Endothelial cell (in vitro differentiated cells): ENCODE measurements at regions not wholly inside any gene's neighbourhood (a gene's known extent, or its start where the extent isn't known, plus 50 kb on each side); places are given as distances from the start of the nearest gene placed in this dataset.

Experiments
- DNase-seq: peaks from one replicate; pipeline ENCODE4 v3.0.0; 2021; ENCODE audit warnings: low spot score
- H3K27ac Mint-ChIP-seq: one replicate; pipeline ENCODE4 v1.8.0; 2021; ENCODE audit warnings: mixed read lengths, inconsistent platforms; ENCODE audit not compliant: unreplicated experiment
- H3K27me3 Mint-ChIP-seq: one replicate; pipeline ENCODE4 v1.8.0; 2021; ENCODE audit warnings: mild to moderate bottlenecking, moderate library complexity, mixed read lengths, inconsistent platforms; ENCODE audit not compliant: unreplicated experiment
- H3K36me3 Mint-ChIP-seq: one replicate; pipeline ENCODE4 v1.8.0; 2021; ENCODE audit warnings: mild to moderate bottlenecking, low read depth, mixed read lengths, inconsistent platforms; ENCODE audit not compliant: unreplicated experiment
- H3K4me1 Mint-ChIP-seq: one replicate; pipeline ENCODE4 v1.8.0; 2021; ENCODE audit warnings: mild to moderate bottlenecking, mixed read lengths, inconsistent platforms; ENCODE audit not compliant: unreplicated experiment
- H3K4me3 Mint-ChIP-seq: one replicate; pipeline ENCODE4 v1.8.0; 2021; ENCODE audit warnings: mild to moderate bottlenecking, mixed read lengths, inconsistent platforms; ENCODE audit not compliant: unreplicated experiment
- H3K9me3 Mint-ChIP-seq: one replicate; pipeline ENCODE4 v1.8.0; 2021; ENCODE audit warnings: mixed read lengths, inconsistent platforms; ENCODE audit not compliant: unreplicated experiment
- CTCF ChIP-seq: fragments of 200-600 bp; sonication (generic); IDR thresholded peaks from one replicate; pipeline ENCODE4 v1.5.0; 2021; ENCODE audit warnings: antibody characterized with exemption; ENCODE audit not compliant: unreplicated experiment

GRCh38 chr14:39772627-39773026 is 340.4 kb upstream of the FBXO33 start:
- H3K9me3 Mint-ChIP-seq = no peaks in the 10 kb centered on the region
- no peaks in the 10 kb centered on the region for H3K36me3 Mint-ChIP-seq
- H3K4me3 Mint-ChIP-seq = no peak overlapping the region
- no peaks in the 10 kb centered on the region for H3K27me3 Mint-ChIP-seq
- H3K4me1 Mint-ChIP-seq = no peaks in the 10 kb centered on the region
- no peak overlapping the region for H3K27ac Mint-ChIP-seq
- DNase-seq = no peak
- no peak for TF ChIP-seq CTCF

- Mint-ChIP-seq H3K27me3 (no peaks in the 10 kb centered on the region), H3K4me3 (no peak overlapping the region), H3K4me1 (no peaks in the 10 kb centered on the region), H3K9me3 (no peaks in the 10 kb centered on the region), H3K27ac (no peak overlapping the region), H3K36me3 (no peaks in the 10 kb centered on the region)
- no peak for TF ChIP-seq CTCF
- no peak for DNase-seq
Observed at GRCh38 chr14:39768589-39768988, 336.4 kb upstream of the FBXO33 start.

DNA sequence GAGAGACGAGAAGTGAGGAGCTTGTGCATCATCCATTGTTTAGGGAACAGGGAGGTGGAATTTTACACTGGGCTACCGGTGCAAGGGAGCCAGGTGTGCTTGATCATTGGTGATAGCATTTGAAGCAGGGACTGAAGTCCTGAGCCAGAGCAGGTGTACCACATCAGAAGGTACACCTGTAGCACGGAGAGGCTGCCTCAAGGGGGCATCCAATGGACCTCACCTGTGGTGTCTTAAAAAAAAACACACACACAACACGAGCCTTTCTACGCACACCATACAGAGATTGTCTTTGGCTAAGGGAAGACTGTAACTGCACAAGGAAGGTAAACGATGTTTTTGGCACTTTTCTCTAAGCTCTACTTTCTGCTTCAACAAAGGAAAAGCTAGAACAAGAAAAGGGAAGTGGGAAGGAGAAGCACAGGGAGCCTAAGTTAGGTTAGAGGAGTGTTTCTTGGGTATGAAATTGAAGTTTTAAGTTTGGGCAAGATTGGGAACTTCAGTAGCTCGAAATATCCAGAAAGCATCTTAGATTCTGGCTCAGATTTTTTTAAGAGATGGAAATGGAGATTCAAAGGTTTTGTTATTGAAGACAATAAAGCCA is 334.3 kb upstream of the FBXO33 start:
- no peak for DNase-seq
- no peaks in the 10 kb centered on the region for H3K27me3 Mint-ChIP-seq
- H3K9me3 Mint-ChIP-seq = no peaks in the 10 kb centered on the region
- H3K4me3 Mint-ChIP-seq = no peak overlapping the region
- no peaks in the 10 kb centered on the region for H3K36me3 Mint-ChIP-seq
- no peak for TF ChIP-seq CTCF
- no peak overlapping the region for H3K27ac Mint-ChIP-seq
- peaks cover 6% of the 10 kb centered on the region for H3K4me1 Mint-ChIP-seq

- Mint-ChIP-seq H3K27ac (no peak overlapping the region), H3K4me3 (no peak overlapping the region), H3K36me3 (no peaks in the 10 kb centered on the region), H3K4me1 (peaks cover 6% of the 10 kb centered on the region), H3K27me3 (no peaks in the 10 kb centered on the region), H3K9me3 (no peaks in the 10 kb centered on the region)
- TF ChIP-seq CTCF = no peak
- no peak for DNase-seq
Observed at GRCh38 chr14:39765676-39766075, 333.4 kb upstream of the FBXO33 start.

DNA sequence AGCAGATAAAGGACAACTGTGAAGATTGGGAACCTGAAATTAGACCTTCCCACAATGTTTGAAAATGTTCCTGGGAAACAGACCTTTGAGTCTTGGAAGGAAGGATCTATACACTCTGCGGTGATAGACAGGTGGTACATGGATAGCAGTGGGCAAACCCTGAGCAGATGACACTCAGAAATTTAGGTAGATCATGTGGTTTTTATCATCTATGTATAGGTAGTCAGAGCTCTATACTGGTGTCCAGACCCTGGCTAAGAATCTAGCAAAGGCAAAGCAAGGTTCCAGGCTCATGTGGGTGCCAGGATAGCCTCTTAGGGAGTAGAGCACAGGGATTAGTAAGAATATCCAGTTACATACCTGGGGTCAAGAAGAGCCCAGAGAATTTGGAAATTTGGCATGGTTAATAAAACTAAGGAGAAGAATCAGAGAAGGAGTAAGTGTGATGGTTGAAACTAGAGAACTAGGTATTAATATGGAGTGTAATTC is 331.2 kb upstream of the FBXO33 start:
- no peak for DNase-seq
- Mint-ChIP-seq H3K27ac (no peak overlapping the region), H3K4me3 (no peak overlapping the region), H3K36me3 (no peaks in the 10 kb centered on the region), H3K9me3 (no peaks in the 10 kb centered on the region), H3K27me3 (no peaks in the 10 kb centered on the region), H3K4me1 (peaks cover 6% of the 10 kb centered on the region)
- TF ChIP-seq CTCF = no peak
